Dedifferentiated amniotic fluid mesenchymal stem cell (primary cell): ENCODE measurements at regions not wholly inside any gene's neighbourhood (a gene's known extent, or its start where the extent isn't known, plus 50 kb on each side); places are given as distances from the start of the nearest gene placed in this dataset.

ENCODE experiments used
- DNase-seq: peaks from one replicate; pipeline ENCODE4 v3.0.0-alpha.2; 2016; ENCODE audit errors: extremely low spot score

GRCh38 chr5:20446121-20446520 lies 458.1 kb upstream of the CDH18 start:
- no peak for DNase-seq

- DNase-seq = no peak
Measured at GRCh38 chr5:20445326-20445860, 457.4 kb upstream of the CDH18 start.

GRCh38 chr5:20434786-20435185 lies 446.8 kb upstream of the CDH18 start:
- DNase-seq = no peak

GRCh38 chr5:20420991-20421595 lies 433.1 kb upstream of the CDH18 start:
- DNase-seq = no peak
